ENCODE measurements at regions not wholly inside any gene's neighbourhood (a gene's known extent, or its start where the extent isn't known, plus 50 kb on each side); places are given as distances from the start of the nearest gene placed in this dataset.

GRCh38 chr2:129330504-129330903, 649.0 kb upstream of the RAB6C start:
- DNase-seq (ENCODE audit: low read depth in 2 of 2) = no peak

- no peak for DNase-seq (ENCODE audit: low read depth in 2 of 2)
Measured at GRCh38 chr2:129331638-129332037, 647.8 kb upstream of the RAB6C start.

DNA sequence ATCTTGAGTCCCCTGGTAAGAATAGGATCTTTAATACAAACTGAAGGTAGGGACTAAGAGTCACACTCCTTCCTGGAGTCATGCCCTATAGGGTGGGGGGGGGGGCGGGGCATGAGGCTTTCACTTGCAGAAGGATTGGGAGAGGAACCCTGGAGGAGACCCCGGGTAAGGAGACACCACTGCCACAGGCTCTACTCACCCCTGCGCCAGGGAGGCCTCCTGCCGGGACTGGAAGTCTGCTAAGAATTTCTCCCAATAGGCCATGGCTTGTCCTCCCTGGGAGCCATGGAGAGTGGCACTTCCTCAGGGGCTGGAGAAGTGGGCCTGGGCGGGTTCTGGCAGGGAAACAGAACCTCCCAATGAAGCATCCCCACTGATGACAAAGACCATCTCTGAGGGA, 645.3 kb upstream of the RAB6C start:
- no peak for DNase-seq (ENCODE audit: low read depth in 2 of 2)

DNA sequence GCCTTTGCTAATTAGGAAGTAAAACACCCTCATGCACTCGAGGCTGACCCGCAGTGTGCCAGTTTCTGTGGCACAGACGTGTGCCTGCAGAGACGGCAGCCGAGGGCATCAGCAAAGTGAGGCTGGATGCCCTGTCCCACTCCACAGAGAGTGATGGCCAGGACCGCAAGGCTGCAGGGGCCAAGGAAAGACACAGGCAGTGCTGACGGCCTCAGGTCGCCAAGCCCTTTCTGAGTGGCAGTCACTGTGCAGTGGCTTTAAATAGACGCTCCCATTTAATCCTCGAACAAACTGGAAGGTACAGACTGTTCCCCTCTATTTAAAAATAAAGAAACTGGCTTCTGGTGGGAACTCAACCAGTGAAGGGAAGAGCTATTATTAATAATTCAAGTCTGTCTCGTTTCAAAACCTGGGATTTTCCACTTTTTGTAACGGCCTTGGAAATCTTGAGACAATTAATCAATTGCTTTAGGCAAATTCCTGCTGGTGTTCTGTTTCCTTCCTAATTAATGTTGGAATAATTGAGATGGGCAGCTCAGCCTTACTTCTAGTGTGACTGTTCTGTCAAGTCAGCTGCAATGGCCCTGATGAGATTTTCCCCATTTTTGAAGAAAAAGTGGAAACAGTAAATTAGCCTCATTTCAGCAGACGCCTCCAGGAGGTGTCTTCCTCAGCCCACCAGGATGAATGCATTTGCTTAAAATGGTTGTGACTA, 644.6 kb upstream of the RAB6C start:
- no peak for DNase-seq (ENCODE audit: low read depth in 2 of 2)

DNA sequence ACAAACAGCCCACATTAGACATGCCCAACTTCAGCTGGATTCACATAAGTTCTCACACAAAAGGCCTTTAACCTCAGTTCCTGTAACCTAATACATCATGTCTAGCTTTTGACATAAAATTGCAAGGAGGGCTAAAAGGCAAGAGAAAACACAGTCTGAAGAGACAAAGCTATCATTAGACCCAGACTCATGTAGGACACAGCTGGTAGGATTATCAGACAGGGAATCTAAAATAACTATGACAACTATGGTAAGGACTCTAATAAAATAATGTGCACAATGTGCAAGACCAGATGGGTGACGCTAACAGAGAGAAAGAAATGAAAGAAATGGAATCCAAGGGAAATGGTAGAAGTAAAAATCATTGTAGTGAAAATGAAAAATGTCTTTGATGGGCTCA, 643.2 kb upstream of the RAB6C start:
- DNase-seq (ENCODE audit: low read depth in 2 of 2) = no peak

DNA sequence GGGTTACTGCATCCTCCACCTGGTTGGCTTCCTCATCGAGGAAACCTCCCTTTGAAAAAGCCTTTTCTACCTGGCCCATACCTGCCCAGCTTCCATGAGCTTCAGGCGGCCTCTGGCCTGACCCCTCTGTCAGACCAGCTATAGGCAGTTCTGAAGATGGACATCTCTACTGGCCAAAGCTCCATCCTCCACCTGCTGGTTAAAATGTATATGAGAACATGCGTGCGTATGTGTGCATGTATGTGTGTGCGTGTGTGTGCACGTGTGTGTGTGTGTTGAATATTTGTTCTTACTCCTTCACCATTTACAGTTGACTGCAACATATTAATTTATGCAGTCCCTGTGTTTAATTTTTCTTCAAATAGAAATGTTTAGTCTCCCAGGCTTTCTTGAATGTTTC, 642.4 kb upstream of the RAB6C start:
- no peak for DNase-seq (ENCODE audit: low read depth in 2 of 2)

- DNase-seq (ENCODE audit: low read depth in 2 of 2) = no peak
Measured at GRCh38 chr2:129345540-129345939, 633.9 kb upstream of the RAB6C start.

- DNase-seq (ENCODE audit: low read depth in 2 of 2) = no peak
Measured at GRCh38 chr2:129347486-129348217, 631.8 kb upstream of the RAB6C start.

GRCh38 chr2:129354631-129355030, 624.8 kb upstream of the RAB6C start:
- no peak for DNase-seq (ENCODE audit: low read depth in 2 of 2)

- DNase-seq (ENCODE audit: low read depth in 2 of 2) = no peak
Measured at GRCh38 chr2:129361688-129362087, 617.8 kb upstream of the RAB6C start.

DNA sequence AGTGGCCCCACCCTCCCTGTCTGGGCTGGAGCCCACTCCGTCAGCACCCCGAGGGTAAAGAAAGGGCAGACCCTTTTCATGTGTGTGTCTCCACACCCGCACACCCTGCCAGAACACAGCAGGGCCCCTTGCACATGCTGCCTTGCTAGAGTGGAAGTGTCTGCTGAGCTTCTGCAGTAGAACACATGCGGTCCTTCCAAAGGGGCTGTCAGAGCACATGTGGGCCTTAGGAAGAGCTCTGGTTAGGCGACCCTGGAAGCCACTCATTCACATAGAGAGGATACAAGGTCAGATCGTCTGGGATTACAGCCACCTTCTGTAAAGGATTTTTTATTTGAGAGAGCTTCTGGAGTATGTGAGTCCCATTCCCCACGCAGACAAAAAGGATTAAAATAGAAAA, 613.2 kb upstream of the RAB6C start:
- DNase-seq (ENCODE audit: low read depth in 2 of 2) = no peak

DNA sequence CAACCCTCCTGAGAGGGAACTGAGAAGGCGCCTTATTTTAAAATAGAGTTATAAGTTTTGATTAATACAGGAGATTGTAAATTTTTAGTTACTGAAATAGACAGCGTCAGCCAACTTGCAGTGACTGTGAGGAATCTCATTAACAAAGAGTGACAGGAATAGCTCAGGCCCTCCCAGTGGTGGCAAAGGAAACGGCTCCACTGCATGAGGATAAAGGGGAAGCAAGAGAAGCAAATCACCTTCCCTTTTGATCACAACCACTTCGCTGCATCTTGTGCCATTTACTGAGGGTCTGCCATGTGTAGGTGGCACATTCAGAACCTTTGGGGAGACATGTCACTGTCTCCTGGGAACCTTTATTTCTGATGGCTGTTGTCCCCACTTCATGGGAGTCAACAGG, 612.4 kb upstream of the RAB6C start:
- no peak for DNase-seq (ENCODE audit: low read depth in 2 of 2)

GRCh38 chr2:129369437-129369836, 610.0 kb upstream of the RAB6C start:
- no peak for DNase-seq (ENCODE audit: low read depth in 2 of 2)

DNA sequence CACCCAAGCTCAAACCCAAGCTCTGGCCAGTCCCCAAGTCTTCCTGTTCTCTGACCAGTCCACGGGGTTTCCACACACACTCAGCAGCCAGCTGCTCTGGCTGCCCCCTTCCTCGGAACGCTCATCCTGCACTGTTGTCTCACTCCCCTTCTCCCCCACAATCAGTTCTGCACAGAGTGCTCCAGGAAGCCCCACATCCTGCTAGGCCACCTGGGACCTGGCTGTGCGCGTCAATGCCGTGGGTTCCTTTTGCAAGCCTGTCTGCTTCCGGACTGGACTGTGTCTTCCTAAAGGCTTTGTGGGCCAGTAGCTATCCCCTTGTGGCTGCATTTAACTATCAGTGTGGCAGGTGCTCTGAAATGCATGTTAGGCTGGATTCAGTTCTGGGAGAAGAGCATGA, 605.0 kb upstream of the RAB6C start:
- no peak for DNase-seq (ENCODE audit: low read depth in 2 of 2)

- no peak for DNase-seq (ENCODE audit: low read depth in 2 of 2)
Measured at GRCh38 chr2:129375632-129376425, 603.6 kb upstream of the RAB6C start.

- no peak for DNase-seq (ENCODE audit: low read depth in 2 of 2)
Measured at GRCh38 chr2:129376426-129377077, 602.9 kb upstream of the RAB6C start.

GRCh38 chr2:129377078-129377469, 602.4 kb upstream of the RAB6C start:
- no peak for DNase-seq (ENCODE audit: low read depth in 2 of 2)

DNA sequence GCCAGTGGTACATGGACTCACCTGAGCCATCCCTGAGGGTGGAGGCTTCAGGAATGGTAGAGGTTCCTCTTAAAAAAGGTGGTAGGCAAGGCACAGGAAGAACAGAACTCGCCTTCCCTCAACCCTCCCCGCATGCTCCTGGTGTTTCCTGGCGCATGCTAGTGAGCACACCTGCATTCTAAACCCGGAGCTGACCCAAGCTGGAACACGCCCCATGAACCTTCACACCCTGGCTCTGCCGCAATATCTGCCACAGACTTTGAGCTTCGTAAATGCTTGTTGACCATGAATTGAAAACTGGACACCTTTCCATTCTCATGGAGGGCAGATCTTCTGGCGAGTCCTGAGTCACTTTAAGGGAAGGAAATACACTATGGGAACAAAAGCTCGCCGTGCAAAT, 601.3 kb upstream of the RAB6C start:
- DNase-seq (ENCODE audit: low read depth in 2 of 2) = no peak

DNA sequence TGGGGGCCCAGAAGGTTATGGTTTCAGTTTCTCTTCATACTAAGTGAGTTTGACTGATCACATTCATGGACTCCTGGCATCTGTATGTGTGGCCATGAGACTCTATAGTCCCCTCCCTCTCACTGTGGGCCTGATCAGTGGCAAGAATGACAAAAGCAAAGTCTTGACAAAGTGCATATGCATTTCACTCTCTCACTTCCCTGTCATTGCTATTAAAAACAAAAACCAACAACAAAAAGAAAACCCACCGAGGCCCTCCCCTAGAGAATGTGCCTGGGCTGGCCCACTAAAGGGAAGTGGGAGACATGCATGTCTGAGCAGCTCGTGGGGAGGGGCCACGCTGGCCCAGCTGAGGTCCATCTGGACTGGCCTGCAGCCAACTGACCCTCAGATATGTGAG, 600.1 kb upstream of the RAB6C start:
- no peak for DNase-seq (ENCODE audit: low read depth in 2 of 2)

- no peak for DNase-seq (ENCODE audit: low read depth in 2 of 2)
Measured at GRCh38 chr2:129381789-129382188, 597.7 kb upstream of the RAB6C start.

- no peak for DNase-seq (ENCODE audit: low read depth in 2 of 2)
Measured at GRCh38 chr2:129388870-129389269, 590.6 kb upstream of the RAB6C start.

DNA sequence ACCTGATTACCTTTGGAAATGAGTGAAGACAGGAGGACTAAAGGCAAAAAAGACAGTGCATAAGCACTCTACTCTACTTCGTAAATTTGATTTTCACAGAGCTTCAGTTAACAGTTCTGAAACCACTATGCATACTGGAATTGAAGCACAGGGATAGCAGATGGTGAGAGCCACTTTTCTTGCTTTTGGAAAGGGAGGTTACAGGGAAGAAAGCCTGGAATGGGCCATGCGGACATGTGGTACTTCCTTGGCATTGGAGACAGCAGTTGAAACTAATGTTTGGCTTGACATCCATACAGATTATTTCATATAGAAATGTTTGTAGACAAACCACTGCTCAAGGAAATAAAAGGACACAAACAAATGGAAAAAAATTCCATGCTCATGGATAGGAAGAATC, 585.6 kb upstream of the RAB6C start:
- no peak for DNase-seq (ENCODE audit: low read depth in 2 of 2)
